Gastrocnemius medialis (tissue), 4 donors: ENCODE measurements at regions not wholly inside any gene's neighbourhood (a gene's known extent, or its start where the extent isn't known, plus 50 kb on each side); places are given as distances from the start of the nearest gene placed in this dataset.

Source experiments
- POLR2A ChIP-seq, 2 donors: fragments of 450-650 bp; IDR thresholded peaks; one replicate each; pipeline ENCODE4 v1.6.1; 2017; ENCODE audit warnings: antibody characterized with exemption in 2 of 2, mild to moderate bottlenecking in 2 of 2, moderate library complexity in 2 of 2
- TF ChIP-seq, protein P1 (sequence below), 5 experiments: fragments of 450-650 bp in 3 of 5; fragments of 200-600 bp in 2 of 5; sonication (generic) in 2 of 5; IDR thresholded peaks in 4 of 5; conservative IDR thresholded peaks in 1 of 5; 1 replicate in 4 of 5; 2 replicates in 1 of 5; pipeline ENCODE4 v1.5.1; 2016 to 2019; ENCODE audit warnings: antibody characterized with exemption in 5 of 5, mild to moderate bottlenecking in 3 of 5, moderate library complexity in 3 of 5

DNA sequence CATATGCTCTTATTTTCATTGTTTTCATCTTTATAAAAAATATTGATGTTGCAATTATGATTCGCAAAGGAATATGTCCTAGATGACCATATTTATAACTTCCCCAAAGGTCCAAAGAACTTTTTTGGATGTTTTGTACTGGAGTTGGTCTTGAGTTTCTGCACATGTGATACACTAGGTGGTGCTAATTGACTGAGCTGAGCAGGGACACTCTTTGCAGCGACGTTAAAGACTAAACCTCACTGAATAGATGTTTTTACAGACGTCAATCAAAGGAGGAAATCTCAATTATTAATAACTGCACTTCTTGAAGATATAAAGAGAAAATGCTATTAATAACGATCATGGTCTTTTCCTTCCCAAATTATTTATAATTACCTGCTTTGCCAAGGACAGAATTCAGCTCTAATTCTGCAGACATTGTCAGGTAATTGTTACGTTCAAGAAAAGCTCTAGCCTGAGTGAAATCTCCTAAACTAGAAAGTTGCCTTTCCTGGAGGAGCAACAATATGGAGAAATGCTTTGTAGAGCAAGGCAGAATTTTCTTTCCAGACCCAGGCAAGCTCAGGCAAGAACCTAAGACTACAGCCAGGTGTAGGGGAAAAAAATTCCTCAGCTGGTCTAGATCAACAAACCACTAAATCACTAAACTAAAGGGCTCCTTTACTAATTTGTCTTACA, 119.3 kb upstream of the RBBP8 start:
- TF ChIP-seq, protein P1, sequence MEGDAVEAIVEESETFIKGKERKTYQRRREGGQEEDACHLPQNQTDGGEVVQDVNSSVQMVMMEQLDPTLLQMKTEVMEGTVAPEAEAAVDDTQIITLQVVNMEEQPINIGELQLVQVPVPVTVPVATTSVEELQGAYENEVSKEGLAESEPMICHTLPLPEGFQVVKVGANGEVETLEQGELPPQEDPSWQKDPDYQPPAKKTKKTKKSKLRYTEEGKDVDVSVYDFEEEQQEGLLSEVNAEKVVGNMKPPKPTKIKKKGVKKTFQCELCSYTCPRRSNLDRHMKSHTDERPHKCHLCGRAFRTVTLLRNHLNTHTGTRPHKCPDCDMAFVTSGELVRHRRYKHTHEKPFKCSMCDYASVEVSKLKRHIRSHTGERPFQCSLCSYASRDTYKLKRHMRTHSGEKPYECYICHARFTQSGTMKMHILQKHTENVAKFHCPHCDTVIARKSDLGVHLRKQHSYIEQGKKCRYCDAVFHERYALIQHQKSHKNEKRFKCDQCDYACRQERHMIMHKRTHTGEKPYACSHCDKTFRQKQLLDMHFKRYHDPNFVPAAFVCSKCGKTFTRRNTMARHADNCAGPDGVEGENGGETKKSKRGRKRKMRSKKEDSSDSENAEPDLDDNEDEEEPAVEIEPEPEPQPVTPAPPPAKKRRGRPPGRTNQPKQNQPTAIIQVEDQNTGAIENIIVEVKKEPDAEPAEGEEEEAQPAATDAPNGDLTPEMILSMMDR (IDR thresholded peaks at IDR 0.05 in 4 of 5, conservative IDR thresholded peaks at IDR 0.05 in 1 of 5): no peak
- no peak for TF ChIP-seq POLR2A (IDR thresholded peaks at IDR 0.05)
